NB4 (cell line): ENCODE measurements at regions not wholly inside any gene's neighbourhood (a gene's known extent, or its start where the extent isn't known, plus 50 kb on each side); places are given as distances from the start of the nearest gene placed in this dataset.
"Not testable (repeated sequence)": the region's sequence is repeated elsewhere in the genome, so short reads cannot be mapped to it uniquely, and the experiment has no call there.

ENCODE experiments used
- DNase-seq: peaks from one replicate; pipeline ENCODE4 v3.0.0; 2010; ENCODE audit warnings: low read depth
- H3K4me3 ChIP-seq: one replicate; pipeline ENCODE4 v1.5.1; 2011; ENCODE audit warnings: mild to moderate bottlenecking, low read depth, low read length, moderate library complexity
- CTCF ChIP-seq: IDR thresholded peaks from one replicate; pipeline ENCODE4 v1.5.1; 2012; ENCODE audit warnings: low read depth, low read length
- MAX ChIP-seq: IDR thresholded peaks from 2 replicates; pipeline ENCODE4 v1.6.1; 2011; ENCODE audit warnings: low read depth, low read length
- MYC ChIP-seq: IDR thresholded peaks from 2 replicates; pipeline ENCODE4 v1.6.1; 2011; ENCODE audit warnings: low read depth, low read length
- POLR2A ChIP-seq: IDR thresholded peaks from 2 replicates; pipeline ENCODE4 v1.6.1; 2011; ENCODE audit warnings: mild to moderate bottlenecking; ENCODE audit not compliant: insufficient read length; ENCODE audit errors: extremely low read depth

- H3K4me3 ChIP-seq = no peak overlapping the region
- DNase-seq = peak; percentile 93
- TF ChIP-seq POLR2A (no peak), CTCF (no peak), MYC (no peak), MAX (no peak; the same call in 1 of the 2 replicates)
These were observed 220.3 kb upstream of the ARID2 start for GRCh38 chr12:45509187-45509586.

GRCh38 chr12:45509621-45510020 lies 219.9 kb upstream of the ARID2 start:
- DNase-seq = no peak
- no peak overlapping the region for H3K4me3 ChIP-seq
- TF ChIP-seq MYC = no peak
- TF ChIP-seq MAX = no peak
- no peak for TF ChIP-seq CTCF
- TF ChIP-seq POLR2A = no peak

GRCh38 chr12:45517381-45517780 lies 212.1 kb upstream of the ARID2 start:
- DNase-seq = no peak
- no peak overlapping the region for H3K4me3 ChIP-seq
- TF ChIP-seq POLR2A (no peak), MAX (no peak), CTCF (no peak), MYC (no peak)

GRCh38 chr12:45518291-45519235 lies 210.9 kb upstream of the ARID2 start:
- TF ChIP-seq POLR2A (no peak), MAX (no peak; the same call in none of the 2 replicates), CTCF (no peak), MYC (no peak; the same call in 1 of the 2 replicates)
- peak; percentile 56 for DNase-seq
- no peak overlapping the region for H3K4me3 ChIP-seq

GRCh38 chr12:45522227-45522626 lies 207.3 kb upstream of the ARID2 start:
- no peak overlapping the region for H3K4me3 ChIP-seq
- no peak for DNase-seq
- TF ChIP-seq MYC (no peak), MAX (no peak), POLR2A (no peak), CTCF (no peak)

GRCh38 chr12:45526823-45527222 lies 202.7 kb upstream of the ARID2 start:
- H3K4me3 ChIP-seq, DNase-seq: not testable (repeated sequence)
